Renal cortical epithelial cell (primary cell): ENCODE measurements at regions not wholly inside any gene's neighbourhood (a gene's known extent, or its start where the extent isn't known, plus 50 kb on each side); places are given as distances from the start of the nearest gene placed in this dataset.

ENCODE experiments used
- DNase-seq: peaks from one replicate; pipeline ENCODE4 v3.0.0-alpha.2; 2011; ENCODE audit warnings: low read depth

GRCh38 chr5:158483281-158483860 is 616.3 kb downstream of the EBF1 start:
- peak; percentile 13 for DNase-seq

- DNase-seq, result no peak
Measured at GRCh38 chr5:158482125-158482524, 617.6 kb downstream of the EBF1 start.

- no peak for DNase-seq
Measured at GRCh38 chr5:158478139-158478538, 619.2 kb upstream of the CLINT1 start.

DNA sequence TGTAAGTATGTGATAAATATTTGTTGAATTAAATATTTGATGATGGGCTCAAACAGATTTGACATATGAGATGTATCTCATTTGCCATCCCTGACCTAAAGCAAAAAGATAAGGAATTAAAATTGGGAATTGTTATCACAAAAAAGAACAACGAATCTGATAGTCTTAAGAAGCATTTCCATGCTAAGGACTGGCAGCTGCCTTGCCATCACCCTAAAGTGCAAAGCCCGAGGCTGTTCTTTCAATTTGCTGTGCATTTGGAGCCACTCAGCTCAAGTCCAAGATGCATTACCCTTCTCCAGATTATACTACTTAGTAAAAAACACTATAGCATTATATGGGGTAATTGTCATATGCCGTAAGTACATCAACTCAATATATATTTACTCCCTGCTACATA is 618.3 kb upstream of the CLINT1 start:
- no peak for DNase-seq

DNA sequence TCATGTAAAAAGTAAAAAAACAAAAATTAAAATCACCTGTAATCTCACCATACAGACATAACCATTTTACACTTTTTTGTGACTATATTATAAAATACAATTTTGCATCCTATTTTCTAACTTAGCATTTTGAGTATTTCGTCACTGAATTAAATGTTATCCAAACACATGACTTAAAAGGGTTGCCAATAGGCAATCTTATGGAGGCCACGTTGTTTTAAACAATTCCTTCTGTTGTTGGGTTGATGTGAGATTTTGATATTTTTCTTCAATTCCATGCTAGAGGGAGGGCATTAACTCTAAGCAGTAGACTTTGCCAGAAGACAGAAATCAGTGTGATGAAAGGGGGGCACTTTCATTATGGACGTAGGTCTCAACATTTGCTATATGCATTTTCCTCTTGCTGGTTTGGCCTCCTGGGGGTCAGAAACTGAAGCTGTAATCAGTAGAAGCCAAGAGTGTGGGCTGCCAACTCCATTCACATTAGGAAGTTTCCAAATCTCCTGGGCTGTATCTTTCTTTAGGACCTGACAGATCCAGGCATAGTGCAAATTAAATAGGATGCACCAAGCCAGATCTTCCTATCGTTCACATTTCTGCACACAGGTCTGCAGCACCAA is 614.2 kb upstream of the CLINT1 start:
- no peak for DNase-seq

GRCh38 chr5:158471535-158471924 is 612.6 kb upstream of the CLINT1 start:
- no peak for DNase-seq

- DNase-seq, result no peak
Measured at GRCh38 chr5:158470764-158471534, 612.0 kb upstream of the CLINT1 start.

GRCh38 chr5:158468444-158468843 is 609.5 kb upstream of the CLINT1 start:
- DNase-seq, result peak; percentile 16

DNA sequence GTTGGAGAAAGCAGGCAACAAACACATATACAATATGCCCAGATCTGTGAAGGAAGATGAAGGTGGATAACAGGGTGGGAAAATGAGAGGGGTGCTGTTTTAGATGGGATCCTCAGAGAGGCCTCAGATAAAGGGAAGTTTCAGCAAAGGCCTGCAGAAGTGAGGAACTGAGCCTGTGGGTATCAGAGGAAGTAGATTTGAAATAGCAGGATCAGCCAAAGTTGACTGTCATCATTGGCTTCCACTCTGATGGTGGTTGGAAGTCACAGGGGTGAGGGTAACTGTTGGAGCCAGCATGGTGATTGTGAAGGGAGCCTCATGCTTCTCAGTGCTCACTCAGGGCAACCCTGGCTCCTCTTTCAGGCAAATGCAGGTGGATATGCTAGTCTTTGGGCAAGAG is 607.2 kb upstream of the CLINT1 start:
- no peak for DNase-seq

DNA sequence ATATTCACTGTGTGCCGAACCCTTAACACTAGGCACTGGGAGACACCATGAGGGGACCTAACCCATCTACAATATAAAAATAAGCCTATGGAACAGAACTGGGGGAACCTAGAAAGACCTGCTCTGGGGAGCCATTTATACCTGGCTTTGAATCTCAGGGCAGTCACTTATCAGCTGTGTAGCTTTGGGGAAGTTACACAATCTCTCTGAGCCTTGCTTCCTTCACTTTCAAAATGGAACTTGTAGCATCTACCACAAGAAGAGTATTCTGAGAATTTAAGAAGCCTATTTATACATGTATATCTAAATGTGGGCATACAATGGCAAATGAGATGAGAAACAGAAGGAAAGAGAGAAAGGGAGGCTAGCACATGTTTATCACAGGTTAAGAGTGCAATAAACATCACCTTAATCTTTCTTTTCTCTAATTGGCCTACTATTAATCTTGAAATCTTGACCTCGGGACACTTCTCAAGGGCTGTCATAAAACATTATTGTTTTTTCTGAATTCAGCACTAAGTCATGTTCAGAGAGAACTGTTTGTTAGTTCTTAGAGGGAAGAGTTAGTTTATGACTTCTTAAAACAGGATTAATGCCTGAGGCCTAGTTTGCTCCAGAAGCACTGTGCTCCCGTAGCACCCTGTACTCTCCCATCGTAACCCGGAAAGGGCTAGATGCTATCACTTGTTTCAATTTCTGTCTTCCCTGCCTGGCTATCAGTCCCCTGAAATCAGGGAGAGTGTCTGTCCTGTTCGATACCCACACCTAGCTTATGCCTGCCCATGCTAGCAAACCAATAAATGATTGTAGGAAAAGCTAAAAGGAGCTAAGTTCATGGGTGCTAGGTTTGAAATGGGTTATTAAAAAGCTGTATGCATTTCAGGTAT is 606.4 kb upstream of the CLINT1 start:
- DNase-seq, result no peak

GRCh38 chr5:158464383-158464782 is 605.4 kb upstream of the CLINT1 start:
- no peak for DNase-seq

GRCh38 chr5:158463938-158464337 is 605.0 kb upstream of the CLINT1 start:
- DNase-seq, result peak; percentile 53

DNA sequence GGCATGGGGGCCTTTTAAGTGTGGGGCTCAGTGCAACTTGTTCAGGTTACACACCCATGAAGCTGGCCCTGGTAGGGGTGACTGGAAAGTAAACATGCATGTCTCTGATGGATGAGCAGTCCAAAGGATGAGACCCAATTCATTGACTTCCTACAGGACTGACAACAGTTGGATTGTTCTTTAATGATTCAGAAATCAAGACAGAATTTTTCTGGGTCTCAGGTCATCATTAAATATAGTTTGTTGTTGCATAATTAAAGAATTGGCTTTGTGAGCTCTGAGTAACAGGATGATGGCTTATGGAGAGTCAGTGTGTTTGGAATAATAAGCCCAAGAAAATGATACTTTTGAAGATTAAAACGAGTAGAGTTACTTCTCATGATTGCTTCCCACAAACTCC is 604.2 kb upstream of the CLINT1 start:
- no peak for DNase-seq

DNA sequence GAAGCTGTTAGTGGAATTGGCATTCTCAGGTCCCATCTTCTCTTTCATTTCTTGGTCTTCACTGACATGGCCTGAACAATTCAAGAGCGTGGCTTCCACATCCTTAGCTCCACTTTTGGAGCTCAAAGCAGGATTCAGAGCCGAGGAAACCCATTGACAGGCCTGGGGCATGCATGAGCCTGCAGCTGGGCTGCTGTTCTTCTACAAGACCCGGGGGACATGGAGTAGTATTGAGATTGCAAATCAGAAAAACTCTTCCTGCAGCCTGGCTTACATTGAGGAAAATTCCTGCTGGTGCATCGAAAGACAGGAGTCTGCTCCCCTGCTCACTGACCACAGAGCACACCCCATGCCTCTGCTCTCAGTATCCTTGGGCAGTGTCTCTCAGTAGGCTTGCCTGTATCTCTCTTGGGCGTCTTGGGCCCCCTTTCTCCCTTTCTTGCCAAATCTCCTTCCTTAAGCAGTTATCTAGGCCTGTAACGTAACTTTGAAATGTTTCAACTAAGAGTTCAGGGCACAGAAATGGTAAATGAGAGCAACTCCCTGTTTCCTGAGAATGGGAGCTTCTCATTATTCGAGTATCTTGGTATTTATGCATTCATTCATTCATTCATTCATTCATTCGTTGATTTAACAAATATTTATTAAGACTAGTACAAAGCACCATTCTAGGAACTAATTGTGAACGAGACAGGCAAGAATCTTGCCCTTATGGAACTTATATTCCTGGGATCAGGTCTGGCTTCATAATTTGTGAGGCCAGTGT is 603.6 kb upstream of the CLINT1 start:
- DNase-seq, result no peak

GRCh38 chr5:158461240-158461854 is 602.4 kb upstream of the CLINT1 start:
- no peak for DNase-seq

DNA sequence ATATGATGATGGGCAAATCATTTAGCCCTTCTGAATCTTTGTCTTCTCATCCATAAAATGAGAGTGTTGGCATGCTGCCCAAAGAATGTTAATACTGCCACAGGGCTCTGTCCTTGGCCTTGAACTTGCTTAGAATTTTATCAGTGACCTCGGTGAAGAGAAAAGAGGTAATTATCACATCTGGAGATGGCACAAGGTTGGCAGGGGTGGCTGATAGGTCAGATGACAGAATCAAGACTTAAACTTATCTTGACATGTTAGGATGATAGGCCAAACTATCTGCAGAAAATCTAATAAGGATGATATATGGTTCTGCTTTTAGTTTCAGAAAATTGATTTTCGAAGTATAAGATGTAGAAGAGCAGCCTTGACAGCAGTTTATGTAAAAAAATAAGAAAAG is 599.1 kb upstream of the CLINT1 start:
- DNase-seq, result no peak

GRCh38 chr5:158456756-158457155 is 597.8 kb upstream of the CLINT1 start:
- DNase-seq, result peak; percentile 88

DNA sequence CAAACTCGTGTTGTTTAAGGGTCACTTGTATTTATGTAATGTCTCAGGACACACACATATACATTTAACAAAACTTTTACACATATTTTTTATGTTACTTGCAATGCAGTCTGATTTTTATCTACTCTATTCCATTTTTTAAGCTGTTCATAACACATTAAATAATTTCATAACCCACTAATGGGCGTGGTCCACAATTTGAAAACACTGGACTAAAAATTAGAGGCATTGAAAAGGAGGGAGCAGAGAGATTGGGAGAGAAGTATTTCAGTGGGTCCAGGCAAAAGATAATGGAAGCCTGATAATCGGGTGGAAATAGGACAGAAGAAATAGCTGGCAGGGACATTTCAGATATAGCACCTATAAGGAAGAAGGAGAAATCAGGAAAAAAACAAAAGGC is 597.3 kb upstream of the CLINT1 start:
- no peak for DNase-seq

DNA sequence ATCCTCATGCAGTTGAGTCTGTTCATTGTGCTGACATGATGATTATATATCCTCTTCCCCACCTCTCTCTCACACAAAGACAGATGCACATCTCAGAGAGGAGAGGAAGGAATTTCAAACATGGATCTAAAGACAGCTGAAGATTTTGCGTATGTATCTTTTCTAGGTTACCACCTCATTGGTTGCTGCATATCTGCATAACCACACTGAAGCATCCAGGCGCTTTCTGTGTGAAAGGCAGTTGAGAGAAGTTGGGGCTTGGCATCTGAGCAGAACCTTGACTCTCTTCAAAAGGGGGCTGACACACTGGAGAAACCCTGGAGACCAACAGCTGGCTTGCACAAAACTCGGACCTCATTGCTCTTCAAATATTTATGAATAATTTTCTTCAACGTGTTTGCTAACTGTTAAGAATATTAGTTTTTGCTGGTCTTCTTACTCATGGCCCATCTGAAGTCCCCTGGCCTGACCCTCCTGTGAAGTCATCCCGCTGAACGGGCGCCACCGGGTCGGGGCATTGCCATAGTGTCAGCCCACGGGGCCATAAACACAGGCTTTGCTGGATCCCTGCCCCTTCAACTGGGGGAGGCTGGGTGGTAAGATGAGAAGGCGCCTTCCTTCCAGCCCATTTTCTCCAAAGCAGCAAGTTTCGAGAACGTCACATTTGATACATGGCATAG is 593.2 kb upstream of the CLINT1 start:
- DNase-seq, result no peak

- DNase-seq, result peak; percentile 79
Measured at GRCh38 chr5:158451203-158451992, 592.5 kb upstream of the CLINT1 start.
